HG03378 (cell line): ENCODE measurements at regions not wholly inside any gene's neighbourhood (a gene's known extent, or its start where the extent isn't known, plus 50 kb on each side); places are given as distances from the start of the nearest gene placed in this dataset.
A peak's percentile ranks its signal among the peaks of the same experiment; 100 is the strongest.

Experiments
- ATAC-seq: cut with Tn5 transposase; IDR thresholded peaks from one replicate; pipeline ENCODE4 v1.9.1; 2021; ENCODE audit warnings: mild to moderate bottlenecking, moderate library complexity; ENCODE audit not compliant: unreplicated experiment

GRCh38 chr2:39513641-39514094, 76.6 kb upstream of the MAP4K3 start:
- peak; percentile 94 for ATAC-seq

DNA sequence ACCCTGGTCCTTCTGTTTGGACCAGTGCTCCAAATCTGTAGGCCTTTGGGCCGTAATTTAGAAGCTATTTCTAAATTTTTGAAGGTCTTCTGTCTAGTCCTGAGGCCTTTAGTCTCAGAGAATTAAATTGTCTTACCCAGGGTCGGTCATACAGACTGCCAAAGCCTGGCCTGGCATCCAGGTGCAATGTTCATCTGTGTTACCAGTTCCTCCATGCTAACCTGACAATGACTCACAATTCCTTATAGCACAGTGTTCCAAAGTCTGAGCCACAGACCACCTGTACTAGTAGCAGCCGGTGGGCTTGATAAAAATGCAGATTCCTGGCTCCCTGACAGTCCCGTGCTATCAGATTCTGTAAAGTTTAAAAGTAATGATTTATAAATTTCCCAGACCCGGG, 77.7 kb upstream of the MAP4K3 start:
- ATAC-seq: no peak

- ATAC-seq: no peak
Observed at GRCh38 chr2:39515273-39515896, 78.3 kb upstream of the MAP4K3 start.

GRCh38 chr2:39515897-39516346, 78.8 kb upstream of the MAP4K3 start:
- ATAC-seq: no peak

DNA sequence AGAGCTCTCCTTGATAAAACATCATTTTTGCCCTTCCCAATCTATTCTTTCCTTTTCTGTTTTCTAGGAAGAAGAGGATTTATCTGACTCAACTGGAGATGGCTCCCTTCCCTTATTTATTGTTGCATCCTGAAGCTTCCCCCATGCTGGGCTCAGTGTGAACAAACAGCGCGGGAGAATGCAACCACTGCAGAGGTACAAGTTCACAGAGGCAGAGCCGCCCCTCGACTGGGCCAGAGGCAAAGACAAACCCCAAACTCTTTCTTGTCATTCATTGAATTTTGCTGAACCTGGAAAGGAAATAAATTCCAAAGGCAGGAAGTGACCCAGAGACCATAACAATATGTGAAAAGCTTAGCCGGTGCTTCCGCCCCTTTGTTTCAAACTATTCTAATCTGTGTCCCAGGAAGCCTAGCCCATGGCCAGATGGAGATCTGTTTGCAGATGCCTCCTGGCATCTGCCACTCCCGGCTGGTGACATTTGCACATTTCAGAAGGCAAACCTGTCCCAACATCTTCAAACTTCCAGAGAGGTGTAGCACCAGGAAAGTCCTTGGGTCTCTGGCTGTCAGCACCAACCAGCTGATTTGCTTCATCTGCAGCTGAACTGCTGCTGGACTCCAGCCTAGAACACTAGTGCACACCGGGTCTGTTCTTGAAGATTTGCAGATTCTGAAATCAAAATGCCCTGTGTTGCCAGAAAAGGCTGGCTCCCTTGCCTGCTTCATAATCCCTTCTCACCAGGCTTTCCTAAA, 79.4 kb upstream of the MAP4K3 start:
- ATAC-seq: no peak

GRCh38 chr2:39517102-39517436, 80.0 kb upstream of the MAP4K3 start:
- ATAC-seq: no peak

DNA sequence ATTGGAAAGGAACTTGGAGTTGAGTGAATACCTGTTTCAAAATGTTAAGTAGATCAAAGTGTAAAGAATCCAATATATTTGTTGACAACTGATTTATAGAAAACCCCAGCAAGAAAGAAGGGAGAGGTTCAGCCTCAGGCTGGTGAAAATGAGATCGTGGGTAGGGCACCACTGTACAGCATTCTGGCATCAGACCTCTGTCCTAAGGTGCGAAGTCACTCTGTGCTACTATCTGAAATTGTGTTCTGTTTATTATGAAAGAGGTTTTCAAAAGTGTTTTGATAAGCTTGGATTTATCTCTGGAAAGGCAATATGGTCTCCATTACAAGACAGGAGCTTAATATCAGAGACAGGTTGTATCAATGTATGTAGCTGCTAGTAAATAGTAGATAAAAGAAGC, 80.5 kb upstream of the MAP4K3 start:
- no peak for ATAC-seq

- no peak for ATAC-seq
Observed at GRCh38 chr2:39519886-39520285, 82.8 kb upstream of the MAP4K3 start.

GRCh38 chr2:39521876-39522517, 84.9 kb upstream of the MAP4K3 start:
- ATAC-seq: no peak

DNA sequence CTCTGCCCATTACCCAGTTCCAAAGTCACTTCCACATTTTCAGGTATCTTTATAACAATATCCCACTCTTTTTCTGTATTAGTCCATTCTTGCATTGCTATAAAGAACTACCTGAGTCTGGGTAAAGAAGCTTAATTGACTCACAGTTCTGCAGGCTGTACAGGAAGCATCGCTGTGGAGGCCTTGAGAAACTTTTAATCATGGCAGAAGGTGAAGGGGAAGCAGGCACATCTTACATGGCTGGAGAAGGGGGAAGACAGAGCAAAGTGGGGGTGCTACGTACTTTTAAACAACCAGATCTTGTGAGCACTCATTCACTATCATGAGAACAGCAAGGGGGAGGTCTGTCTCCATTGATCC, 85.4 kb upstream of the MAP4K3 start:
- ATAC-seq: no peak

- no peak for ATAC-seq
Observed at GRCh38 chr2:39523308-39524044, 86.4 kb upstream of the MAP4K3 start.

DNA sequence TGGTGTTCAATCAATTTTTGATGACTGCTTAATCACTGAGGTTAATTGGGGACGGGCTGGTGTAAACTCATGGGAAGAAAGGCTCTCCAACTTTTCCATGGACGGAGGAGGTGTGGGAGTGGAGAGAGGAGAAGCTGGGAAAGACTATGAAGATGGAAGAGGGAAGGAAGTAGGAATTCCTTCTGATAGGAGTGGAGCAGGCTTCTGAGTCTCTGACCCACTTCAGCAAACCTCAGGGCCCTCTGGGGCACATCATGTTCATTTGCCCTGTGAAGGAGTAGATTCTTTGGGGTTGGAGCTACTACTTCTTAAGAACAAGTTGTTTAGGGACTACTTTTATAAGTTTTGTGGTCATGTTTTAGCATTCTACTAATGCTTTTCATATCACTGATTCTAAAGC, 87.0 kb upstream of the MAP4K3 start:
- ATAC-seq: no peak

GRCh38 chr2:39524756-39525635, 87.9 kb upstream of the MAP4K3 start:
- no peak for ATAC-seq

DNA sequence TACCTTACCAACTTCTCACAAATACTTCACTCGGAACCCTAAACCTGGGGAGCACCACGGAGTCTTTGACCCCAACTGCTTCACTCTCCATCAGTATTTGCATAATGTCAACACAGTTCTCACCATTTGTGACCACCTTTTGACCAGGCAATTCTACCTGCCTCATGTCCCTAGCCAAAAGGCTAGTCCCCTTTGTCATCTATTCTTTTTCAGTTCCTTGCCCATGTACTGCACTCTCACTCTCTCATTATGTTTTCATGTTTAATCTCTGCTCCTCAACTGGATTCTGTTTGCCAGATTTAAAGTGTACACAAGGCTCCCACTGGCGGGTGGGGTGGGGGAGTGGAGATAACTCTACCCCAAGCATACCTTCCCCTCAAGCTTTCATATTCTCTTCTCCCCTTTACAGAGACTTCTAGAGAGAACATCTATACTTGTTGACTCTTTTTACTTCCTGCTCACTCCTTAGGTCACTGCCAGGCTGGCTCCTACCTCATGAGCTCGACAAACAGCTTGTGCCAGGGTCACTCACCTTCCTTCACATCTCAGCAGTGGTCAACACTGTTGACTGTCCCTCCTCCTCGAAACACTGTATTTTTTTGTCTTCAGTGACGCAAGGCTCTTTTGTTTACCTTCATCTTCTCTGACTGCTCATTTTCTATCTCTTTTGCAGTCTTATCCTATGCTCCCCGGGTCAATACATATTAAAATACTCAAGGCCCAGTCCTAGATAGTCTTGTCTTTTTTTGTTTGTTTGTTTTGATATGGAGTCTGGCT, 88.7 kb upstream of the MAP4K3 start:
- no peak for ATAC-seq

DNA sequence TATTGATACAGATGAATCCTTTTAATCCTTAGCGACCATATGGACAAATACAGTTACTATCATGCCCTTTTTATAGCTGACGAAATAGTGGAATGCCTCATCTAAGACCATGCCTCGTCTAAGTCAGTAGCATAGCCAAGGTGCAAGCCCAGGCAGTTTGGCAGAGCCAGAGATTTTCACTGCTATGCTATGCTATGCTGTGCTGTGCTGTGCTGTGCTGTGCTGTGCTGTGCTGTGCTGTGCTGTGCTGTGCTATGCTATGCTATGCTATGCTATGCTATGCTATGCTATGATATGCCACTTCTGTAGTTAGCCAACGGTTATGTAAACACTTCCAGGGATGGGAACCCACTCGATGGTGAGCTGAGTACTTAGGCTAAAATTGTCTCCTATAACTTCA, 91.6 kb upstream of the MAP4K3 start:
- no peak for ATAC-seq

DNA sequence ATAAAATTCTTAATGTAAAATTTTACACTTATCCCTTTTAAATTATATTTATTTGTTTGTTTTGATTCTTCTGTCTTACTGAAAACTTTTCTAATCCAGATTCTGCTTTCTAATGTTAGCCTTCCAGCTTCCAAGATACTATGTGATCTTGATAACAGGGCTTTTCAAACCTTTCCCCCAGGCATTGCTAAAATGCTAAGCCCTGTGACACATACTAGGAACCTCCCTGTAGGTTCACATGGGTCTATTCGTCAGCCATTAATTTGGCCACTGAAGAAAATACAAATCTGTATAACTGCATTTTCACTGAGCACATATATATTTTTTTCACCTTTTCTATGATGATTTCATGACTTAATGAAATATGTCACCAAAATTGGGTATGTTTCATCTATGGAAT, 92.8 kb upstream of the MAP4K3 start:
- no peak for ATAC-seq

DNA sequence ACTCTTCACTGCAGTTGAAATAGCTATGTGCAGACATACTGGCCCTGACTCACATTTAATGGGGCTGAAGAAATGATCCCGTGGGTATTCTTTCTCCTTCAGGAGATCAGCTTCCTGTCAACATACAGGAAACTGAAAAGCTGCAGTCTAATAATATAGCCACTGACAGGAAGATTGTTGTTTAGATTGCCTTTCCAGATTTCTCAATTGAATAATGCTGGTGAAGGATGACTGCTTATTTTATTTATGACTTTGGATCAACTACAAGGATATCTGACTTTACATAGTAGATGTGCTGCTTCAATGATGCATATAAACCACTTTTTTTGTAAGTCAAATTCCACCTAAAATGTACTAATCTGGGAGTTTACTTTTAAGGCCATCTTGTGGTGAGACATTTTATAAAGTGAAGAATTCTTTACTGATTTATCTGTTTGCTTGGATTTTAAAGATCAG, 93.4 kb upstream of the MAP4K3 start:
- ATAC-seq: no peak

DNA sequence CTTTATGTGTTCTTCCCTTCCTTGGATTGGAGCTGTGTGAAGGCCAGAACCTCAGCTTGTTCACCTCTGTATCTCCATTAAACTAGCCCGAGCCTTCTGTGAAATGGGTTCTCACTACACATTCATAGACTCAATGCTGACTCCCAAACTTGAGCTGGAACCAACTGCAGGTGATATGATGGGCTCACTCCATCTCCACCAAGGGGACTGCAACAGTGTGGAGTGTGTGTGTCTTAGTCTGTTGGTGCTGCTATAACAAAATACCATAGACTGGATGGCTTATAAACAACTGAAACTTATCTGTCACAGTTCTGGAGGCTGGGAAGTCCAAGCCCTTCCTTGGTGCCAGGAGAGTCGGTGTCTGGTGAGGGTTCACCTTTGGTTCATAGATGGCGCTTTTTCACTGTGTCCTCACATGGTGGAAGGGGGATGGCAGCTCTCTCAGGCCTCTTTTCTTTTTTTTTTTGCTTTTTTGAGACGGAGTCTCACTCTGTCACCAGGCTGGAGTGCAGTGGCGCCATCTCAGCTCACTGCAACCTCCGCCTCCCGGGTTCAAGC, 94.2 kb upstream of the MAP4K3 start:
- ATAC-seq: no peak

- ATAC-seq: no peak
Observed at GRCh38 chr2:39532933-39533332, 95.8 kb upstream of the MAP4K3 start.
